SK-N-MC (cell line): ENCODE measurements at regions not wholly inside any gene's neighbourhood (a gene's known extent, or its start where the extent isn't known, plus 50 kb on each side); places are given as distances from the start of the nearest gene placed in this dataset.

Source experiments
- DNase-seq: peaks from one replicate; pipeline ENCODE4 v3.0.0-alpha.2; 2011; ENCODE audit warnings: low read depth, low spot score
- H3K27ac ChIP-seq: fragments of 200-600 bp; sonication (generic); 2 replicates; pipeline ENCODE4 v1.5.1; 2016; ENCODE audit warnings: mixed run types
- H3K36me3 ChIP-seq: fragments of 200-600 bp; sonication (generic); 2 replicates; pipeline ENCODE4 v1.6.1; 2017; ENCODE audit warnings: antibody characterized with exemption, low read length, mixed read lengths; ENCODE audit not compliant: insufficient read depth
- H3K4me3 ChIP-seq: fragments of 200-600 bp; sonication (generic); 2 replicates; pipeline ENCODE4 v1.5.1; 2016
- H3K9ac ChIP-seq: fragments of 200-600 bp; sonication (generic); 2 replicates; pipeline ENCODE4 v1.8.0; 2017; ENCODE audit warnings: mixed run types, mixed read lengths; ENCODE audit not compliant: insufficient read length
- H3K9me3 ChIP-seq: fragments of 200-600 bp; sonication (generic); 2 replicates; pipeline ENCODE4 v1.6.1; 2017; ENCODE audit warnings: low read depth, mild to moderate bottlenecking, antibody characterized with exemption, low read length, moderate library complexity, mixed read lengths
- EZH2 ChIP-seq: fragments of 200-600 bp; sonication (generic); IDR thresholded peaks from one replicate; pipeline ENCODE4 v1.6.1; 2017; ENCODE audit warnings: antibody characterized with exemption
- FOXP2 ChIP-seq: optimal IDR thresholded peaks from 2 replicates; pipeline ENCODE3; 2011; ENCODE audit warnings: mild to moderate bottlenecking, moderate library complexity; ENCODE audit not compliant: insufficient read depth; ENCODE audit errors: extremely low read length, control extremely low read depth
- POLR2AphosphoS5 ChIP-seq: IDR thresholded peaks from 2 replicates; pipeline ENCODE4 v1.6.1; 2012; ENCODE audit warnings: mild to moderate bottlenecking, low read depth, low read length, borderline replicate concordance

- H3K9ac ChIP-seq = no peak overlapping the region
- DNase-seq = no peak
- TF ChIP-seq EZH2 = no peak
- TF ChIP-seq POLR2AphosphoS5 = no peak
- no peak for TF ChIP-seq FOXP2
- H3K36me3 ChIP-seq = no peaks in the 10 kb centered on the region
- H3K4me3 ChIP-seq = no peak overlapping the region
- H3K27ac ChIP-seq = no peak overlapping the region
- H3K9me3 ChIP-seq = no peaks in the 10 kb centered on the region
Observed at GRCh38 chr1:68320349-68320748, 88.0 kb upstream of the WLS start.

DNA sequence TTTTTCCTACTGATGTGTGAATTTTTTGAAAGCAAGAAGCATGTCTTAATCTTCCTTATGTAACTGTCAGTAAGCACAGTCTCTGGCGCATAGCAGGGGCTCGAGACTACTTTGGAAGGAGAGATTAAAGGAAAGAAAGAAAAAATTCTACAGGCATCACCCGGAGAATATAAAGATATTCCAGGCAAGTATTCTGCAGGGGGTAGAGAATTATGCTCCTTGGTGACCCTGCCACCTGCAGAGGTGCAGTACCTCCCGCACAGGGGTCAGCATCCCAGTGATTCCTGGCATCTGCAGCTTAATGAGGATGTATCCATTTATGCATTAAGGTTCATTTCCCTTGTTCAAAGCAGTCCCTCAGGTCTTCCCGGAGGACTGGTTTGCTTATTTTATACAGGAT lies 87.6 kb upstream of the WLS start:
- H3K36me3 ChIP-seq = no peaks in the 10 kb centered on the region
- no peak overlapping the region for H3K4me3 ChIP-seq
- no peak for TF ChIP-seq POLR2AphosphoS5
- no peak for TF ChIP-seq FOXP2
- TF ChIP-seq EZH2 = no peak
- no peak overlapping the region for H3K9ac ChIP-seq
- H3K27ac ChIP-seq = no peak overlapping the region
- H3K9me3 ChIP-seq = no peaks in the 10 kb centered on the region
- DNase-seq = no peak

- H3K4me3 ChIP-seq = no peak overlapping the region
- H3K36me3 ChIP-seq = no peaks in the 10 kb centered on the region
- H3K9me3 ChIP-seq = no peaks in the 10 kb centered on the region
- TF ChIP-seq FOXP2 = no peak
- no peak overlapping the region for H3K27ac ChIP-seq
- H3K9ac ChIP-seq = no peak overlapping the region
- DNase-seq = no peak
Observed at GRCh38 chr1:68317543-68317942, 85.2 kb upstream of the WLS start.

GRCh38 chr1:68314151-68314780 lies 81.9 kb upstream of the WLS start:
- no peak overlapping the region for H3K4me3 ChIP-seq
- H3K9ac ChIP-seq = no peak overlapping the region
- no peaks in the 10 kb centered on the region for H3K36me3 ChIP-seq
- no peak overlapping the region for H3K27ac ChIP-seq
- TF ChIP-seq FOXP2 (no peak), EZH2 (no peak), POLR2AphosphoS5 (no peak)
- no peaks in the 10 kb centered on the region for H3K9me3 ChIP-seq
- DNase-seq = no peak

GRCh38 chr1:68313735-68314134 lies 81.4 kb upstream of the WLS start:
- DNase-seq = no peak
- no peak overlapping the region for H3K9ac ChIP-seq
- TF ChIP-seq EZH2 (no peak), FOXP2 (no peak), POLR2AphosphoS5 (no peak)
- H3K36me3 ChIP-seq = no peaks in the 10 kb centered on the region
- H3K9me3 ChIP-seq = no peaks in the 10 kb centered on the region
- H3K4me3 ChIP-seq = no peak overlapping the region
- no peak overlapping the region for H3K27ac ChIP-seq

DNA sequence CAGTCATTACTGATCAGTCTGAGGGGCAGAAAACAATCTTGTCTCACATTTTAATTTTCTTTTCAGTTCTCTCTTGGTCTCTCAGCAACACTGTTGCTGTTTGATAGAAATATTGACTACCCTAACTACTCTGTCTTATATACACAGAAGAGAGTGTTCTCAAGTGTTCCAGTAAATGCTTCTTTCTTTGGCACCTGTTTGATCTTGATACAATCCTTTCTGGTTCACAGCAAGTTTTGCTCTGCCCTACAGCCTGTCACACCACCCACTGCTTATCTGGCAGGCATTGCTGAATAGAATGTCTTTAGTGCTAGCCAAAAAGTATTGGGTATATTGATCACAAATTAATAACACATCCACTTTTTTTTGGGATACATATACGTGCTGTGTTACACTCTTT lies 75.7 kb upstream of the WLS start:
- no peak for TF ChIP-seq POLR2AphosphoS5
- no peak for TF ChIP-seq EZH2
- TF ChIP-seq FOXP2 = no peak
- H3K27ac ChIP-seq = no peak overlapping the region
- no peak for DNase-seq

DNA sequence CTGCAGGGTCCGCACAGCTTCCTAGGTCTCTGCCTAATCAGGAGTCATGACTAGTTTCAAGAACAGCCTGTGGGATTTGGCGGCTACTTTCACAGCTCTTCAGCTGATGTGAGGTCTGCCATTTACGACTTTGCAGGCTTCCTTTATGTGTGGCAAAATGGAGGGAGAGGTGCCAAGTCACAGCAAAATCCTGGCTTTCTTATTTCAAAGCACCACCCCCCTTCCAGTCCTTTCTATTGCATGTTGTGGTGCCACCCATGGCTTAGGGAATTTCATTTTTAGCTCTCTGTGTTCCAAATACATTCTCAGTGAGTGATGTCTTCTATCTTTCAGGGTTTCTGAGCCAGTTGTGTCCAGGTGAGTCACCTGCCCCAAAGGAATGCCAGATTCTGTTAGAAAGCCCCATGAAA lies 75.1 kb upstream of the WLS start:
- Histone ChIP-seq H3K9me3 (no peaks in the 10 kb centered on the region), H3K36me3 (no peaks in the 10 kb centered on the region), H3K9ac (no peak overlapping the region), H3K4me3 (no peak overlapping the region), H3K27ac (no peak overlapping the region)
- DNase-seq = no peak
- TF ChIP-seq FOXP2 (no peak), EZH2 (no peak), POLR2AphosphoS5 (no peak)

More for the DNA sequence above, 75.7 kb upstream of the WLS start:
- no peak overlapping the region for H3K9ac ChIP-seq
- no peak overlapping the region for H3K4me3 ChIP-seq
- no peaks in the 10 kb centered on the region for H3K36me3 ChIP-seq
- H3K9me3 ChIP-seq = no peaks in the 10 kb centered on the region

GRCh38 chr1:68301471-68302001 lies 69.2 kb upstream of the WLS start:
- Histone ChIP-seq H3K9ac (no peak overlapping the region), H3K27ac (no peak overlapping the region), H3K9me3 (no peaks in the 10 kb centered on the region), H3K36me3 (no peaks in the 10 kb centered on the region), H3K4me3 (no peak overlapping the region)
- no peak for TF ChIP-seq POLR2AphosphoS5
- no peak for TF ChIP-seq FOXP2
- TF ChIP-seq EZH2 = no peak
- no peak for DNase-seq
